ENCODE measurements at regions not wholly inside any gene's neighbourhood (a gene's known extent, or its start where the extent isn't known, plus 50 kb on each side); places are given as distances from the start of the nearest gene placed in this dataset.
A peak's percentile ranks its signal among the peaks of the same experiment; 100 is the strongest.

- Histone ChIP-seq H3K36me3 (no peaks in the 10 kb centered on the region), H3K4me3 (ENCODE audit: low read depth in 1 of 2, low read length in 1 of 2) (no peak overlapping the region), H3K27ac (no peak overlapping the region), H3K27me3 (no peaks in the 10 kb centered on the region), H3K9me3 (no peaks in the 10 kb centered on the region), H3K4me1 (ENCODE audit: control insufficient read depth in 1 of 2, insufficient read depth in 1 of 2, low read depth in 1 of 2, low read length in 1 of 2) (peaks cover 58 to 74% of the 10 kb centered on the region in 2 experiments)
- no peak for TF ChIP-seq CTCF (IDR thresholded peaks at IDR 0.05)
These were observed 108.1 kb upstream of the IVNS1ABP start for GRCh38 chr1:185425163-185425562.

- Histone ChIP-seq H3K9me3 (no peaks in the 10 kb centered on the region), H3K4me1 (ENCODE audit: control insufficient read depth in 1 of 2, insufficient read depth in 1 of 2, low read depth in 1 of 2, low read length in 1 of 2) (peaks cover 76 to 85% of the 10 kb centered on the region in 2 experiments), H3K4me3 (ENCODE audit: low read depth in 1 of 2, low read length in 1 of 2) (peak overlapping the region; percentile 50 to 60), H3K36me3 (no peaks in the 10 kb centered on the region), H3K27me3 (no peaks in the 10 kb centered on the region), H3K27ac (peak overlapping the region; percentile 98)
- TF ChIP-seq CTCF (IDR thresholded peaks at IDR 0.05) = no peak
These were observed 104.6 kb upstream of the IVNS1ABP start for GRCh38 chr1:185421485-185422107.

GRCh38 chr1:185420588-185421081 is 103.6 kb upstream of the IVNS1ABP start:
- peaks cover 83 to 92% of the 10 kb centered on the region in 2 experiments for H3K4me1 ChIP-seq (ENCODE audit: control insufficient read depth in 1 of 2, insufficient read depth in 1 of 2, low read depth in 1 of 2, low read length in 1 of 2)
- H3K27ac ChIP-seq = peak overlapping the region; percentile 98
- no peaks in the 10 kb centered on the region for H3K36me3 ChIP-seq
- H3K4me3 ChIP-seq (ENCODE audit: low read depth in 1 of 2, low read length in 1 of 2) = peak overlapping the region; percentile 50 to 60
- H3K27me3 ChIP-seq = no peaks in the 10 kb centered on the region
- TF ChIP-seq CTCF (IDR thresholded peaks at IDR 0.05) = peak; percentile 40
- no peaks in the 10 kb centered on the region for H3K9me3 ChIP-seq

GRCh38 chr1:185419718-185420117 is 102.7 kb upstream of the IVNS1ABP start:
- TF ChIP-seq CTCF (IDR thresholded peaks at IDR 0.05) = no peak
- Histone ChIP-seq H3K4me3 (ENCODE audit: low read depth in 1 of 2, low read length in 1 of 2) (peak overlapping the region; percentile 50 to 60), H3K27me3 (no peaks in the 10 kb centered on the region), H3K36me3 (no peaks in the 10 kb centered on the region), H3K27ac (peak overlapping the region; percentile 98), H3K9me3 (no peaks in the 10 kb centered on the region), H3K4me1 (ENCODE audit: control insufficient read depth in 1 of 2, insufficient read depth in 1 of 2, low read depth in 1 of 2, low read length in 1 of 2) (peaks cover 87 to 89% of the 10 kb centered on the region in 2 experiments)

- no peak for TF ChIP-seq CTCF (IDR thresholded peaks at IDR 0.05)
- H3K4me1 ChIP-seq (ENCODE audit: control insufficient read depth in 1 of 2, insufficient read depth in 1 of 2, low read depth in 1 of 2, low read length in 1 of 2) = peaks cover 82 to 90% of the 10 kb centered on the region in 2 experiments
- H3K36me3 ChIP-seq = no peaks in the 10 kb centered on the region
- H3K27ac ChIP-seq = peak overlapping the region; percentile 98
- H3K27me3 ChIP-seq = no peaks in the 10 kb centered on the region
- H3K4me3 ChIP-seq (ENCODE audit: low read depth in 1 of 2, low read length in 1 of 2) = peak overlapping the region; percentile 8 to 50
- no peaks in the 10 kb centered on the region for H3K9me3 ChIP-seq
These were observed 101.4 kb upstream of the IVNS1ABP start for GRCh38 chr1:185418472-185418871.
